ENCODE measurements at regions not wholly inside any gene's neighbourhood (a gene's known extent, or its start where the extent isn't known, plus 50 kb on each side); places are given as distances from the start of the nearest gene placed in this dataset.

DNA sequence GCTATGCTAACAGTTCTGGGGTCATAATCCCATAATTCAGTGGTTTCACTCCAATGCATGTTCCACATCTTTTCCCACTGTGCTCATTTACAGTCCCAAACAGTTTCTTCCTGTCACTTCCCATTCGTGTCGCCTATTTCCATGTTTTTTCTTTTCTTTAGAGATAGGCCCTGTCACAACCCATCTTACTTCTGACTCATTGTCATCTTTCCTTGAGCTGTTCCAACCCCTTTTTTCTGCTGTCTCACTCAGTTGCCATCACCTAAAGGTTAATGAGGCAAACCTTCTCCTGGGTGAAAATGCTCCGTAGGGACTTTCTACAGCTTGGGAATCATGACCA is 814.5 kb downstream of the VGLL3 start:
- TF ChIP-seq, protein P1, sequence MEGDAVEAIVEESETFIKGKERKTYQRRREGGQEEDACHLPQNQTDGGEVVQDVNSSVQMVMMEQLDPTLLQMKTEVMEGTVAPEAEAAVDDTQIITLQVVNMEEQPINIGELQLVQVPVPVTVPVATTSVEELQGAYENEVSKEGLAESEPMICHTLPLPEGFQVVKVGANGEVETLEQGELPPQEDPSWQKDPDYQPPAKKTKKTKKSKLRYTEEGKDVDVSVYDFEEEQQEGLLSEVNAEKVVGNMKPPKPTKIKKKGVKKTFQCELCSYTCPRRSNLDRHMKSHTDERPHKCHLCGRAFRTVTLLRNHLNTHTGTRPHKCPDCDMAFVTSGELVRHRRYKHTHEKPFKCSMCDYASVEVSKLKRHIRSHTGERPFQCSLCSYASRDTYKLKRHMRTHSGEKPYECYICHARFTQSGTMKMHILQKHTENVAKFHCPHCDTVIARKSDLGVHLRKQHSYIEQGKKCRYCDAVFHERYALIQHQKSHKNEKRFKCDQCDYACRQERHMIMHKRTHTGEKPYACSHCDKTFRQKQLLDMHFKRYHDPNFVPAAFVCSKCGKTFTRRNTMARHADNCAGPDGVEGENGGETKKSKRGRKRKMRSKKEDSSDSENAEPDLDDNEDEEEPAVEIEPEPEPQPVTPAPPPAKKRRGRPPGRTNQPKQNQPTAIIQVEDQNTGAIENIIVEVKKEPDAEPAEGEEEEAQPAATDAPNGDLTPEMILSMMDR (IDR thresholded peaks at IDR 0.05; ENCODE audit: low read depth, low read length, missing input control), result no peak
- TF ChIP-seq FOXA1 (IDR thresholded peaks at IDR 0.05) (no peak), TAF1 (conservative IDR thresholded peaks at IDR 0.05) (no peak), RAD21 (IDR thresholded peaks at IDR 0.05) (no peak)
- TF ChIP-seq, protein P2, sequence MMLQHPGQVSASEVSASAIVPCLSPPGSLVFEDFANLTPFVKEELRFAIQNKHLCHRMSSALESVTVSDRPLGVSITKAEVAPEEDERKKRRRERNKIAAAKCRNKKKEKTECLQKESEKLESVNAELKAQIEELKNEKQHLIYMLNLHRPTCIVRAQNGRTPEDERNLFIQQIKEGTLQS (IDR thresholded peaks at IDR 0.05), result no peak
- TF ChIP-seq, protein P3, sequence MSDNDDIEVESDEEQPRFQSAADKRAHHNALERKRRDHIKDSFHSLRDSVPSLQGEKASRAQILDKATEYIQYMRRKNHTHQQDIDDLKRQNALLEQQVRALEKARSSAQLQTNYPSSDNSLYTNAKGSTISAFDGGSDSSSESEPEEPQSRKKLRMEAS (IDR thresholded peaks at IDR 0.05), result no peak
